HCT116 (cell line): ENCODE measurements at regions not wholly inside any gene's neighbourhood (a gene's known extent, or its start where the extent isn't known, plus 50 kb on each side); places are given as distances from the start of the nearest gene placed in this dataset.

Experiments
- ATAC-seq: fragments of 200-7000 bp; cut with Tn5 transposase; 2 replicates; pipeline ENCODE4 v1.9.1; 2020; ENCODE audit warnings: mild to moderate bottlenecking, moderate library complexity
- BruUV-seq: library from RNA; stranded (reverse); fragments of 400-500 nt; replicated peaks from 2 replicates; lab custom pipeline; 2021; lab: Mats Ljungman, UMichigan
- CTCF ChIA-PET: fragments of 300-600 bp; sonication (Branson Sonifier 250); formaldehyde crosslinking; loops from one replicate; lab custom pipeline; 2021; ENCODE audit warnings: antibody characterized with exemption; lab: Charles Lee
- POLR2A ChIA-PET: fragments of 300-600, 350-600 bp; sonication (Branson Sonifier 250); formaldehyde crosslinking; loops from one replicate; lab custom pipeline; 2021; ENCODE audit warnings: antibody characterized with exemption; lab: Charles Lee
- RAD21 ChIA-PET, 2 experiments: fragments of 300-600 bp; sonication (Branson Sonifier 250); formaldehyde crosslinking; loops; one replicate each; lab custom pipeline; 2023; ENCODE audit warnings: low total read pairs in 2 of 2; ENCODE audit not compliant: uncharacterized antibody in 2 of 2, unreplicated experiment in 2 of 2, low non-redundant PET in 1 of 2; lab: Charles Lee
- DNase-seq: peaks from one replicate; pipeline ENCODE4 v3.0.0-alpha.2; 2010; ENCODE audit warnings: low read depth, low spot score
- H2AFZ ChIP-seq: fragments of 200-600 bp; shearing (Covaris generic), sonication (generic); 2 replicates; pipeline ENCODE4 v1.6.1; 2017; ENCODE audit warnings: low read depth, mixed run types, mixed read lengths, antibody characterized with exemption, low read length; ENCODE audit not compliant: poor library complexity, severe bottlenecking
- H3K27ac ChIP-seq: 2 replicates; pipeline ENCODE4 v1.5.1; 2012; ENCODE audit warnings: low read depth, low read length
- H3K27me3 ChIP-seq: fragments of 200-600 bp; sonication (generic); 2 replicates; pipeline ENCODE4 v1.6.1; 2016; ENCODE audit warnings: mixed run types, low read length, mixed read lengths; ENCODE audit not compliant: insufficient read depth
- H3K36me3 ChIP-seq, 2 experiments: fragments of 200-500 bp in 1 of 2; fragments of 200-600 bp in 1 of 2; sonication (Bioruptor generic) in 1 of 2; sonication (generic) in 1 of 2; 2 replicates each; pipeline versions ENCODE4 v1.5.1 to v1.6.1; 2014 to 2016; ENCODE audit warnings: low read length in 2 of 2, inconsistent platforms in 1 of 2, mixed read lengths in 1 of 2, mixed run types in 1 of 2; ENCODE audit not compliant: insufficient read depth in 2 of 2, control insufficient read depth in 1 of 2
- H3K4me1 ChIP-seq, 2 experiments: fragments of 200-600 bp in 1 of 2; sonication (generic) in 1 of 2; 2 replicates each; pipeline versions ENCODE4 v1.5.1 to v1.6.1; 2012 to 2017; ENCODE audit warnings: low read length in 2 of 2, inconsistent platforms in 1 of 2, mild to moderate bottlenecking in 1 of 2, mixed read lengths in 1 of 2, mixed run types in 1 of 2, moderate library complexity in 1 of 2; ENCODE audit not compliant: insufficient read depth in 2 of 2, control insufficient read depth in 1 of 2
- H3K4me2 ChIP-seq: fragments of 200-600 bp; sonication (generic); 2 replicates; pipeline ENCODE4 v1.6.1; 2017; ENCODE audit warnings: mixed run types, low read length, mixed read lengths
- H3K4me3 ChIP-seq, 2 experiments: fragments of 200-600 bp in 1 of 2; sonication (generic) in 1 of 2; replicated peaks in 1 of 2; 2 replicates each; pipeline ENCODE4 v1.5.1; 2011 to 2016; ENCODE audit warnings: low read length in 2 of 2, control low read depth in 1 of 2, low read depth in 1 of 2, mild to moderate bottlenecking in 1 of 2, mixed read lengths in 1 of 2, mixed run types in 1 of 2
- H3K79me2 ChIP-seq: fragments of 200-600 bp; sonication (generic); 2 replicates; pipeline ENCODE4 v1.6.1; 2017; ENCODE audit warnings: mild to moderate bottlenecking, mixed run types, low read length, moderate library complexity, mixed read lengths; ENCODE audit not compliant: insufficient read depth
- H3K9ac ChIP-seq: fragments of 200-600 bp; sonication (generic); 2 replicates; pipeline ENCODE4 v1.6.1; 2016; ENCODE audit warnings: low read length, mixed read lengths
- H3K9me2 ChIP-seq: fragments of 200-600 bp; sonication (generic), shearing (Covaris generic); 2 replicates; pipeline ENCODE4 v1.6.1; 2017; ENCODE audit warnings: mixed run types, mild to moderate bottlenecking, moderate library complexity; ENCODE audit not compliant: insufficient read depth
- H3K9me3 ChIP-seq, 2 experiments: fragments of 200-500 bp in 1 of 2; fragments of 200-600 bp in 1 of 2; sonication (Bioruptor generic) in 1 of 2; sonication (generic) in 1 of 2; 2 replicates each; pipeline ENCODE4 v1.6.1; 2014 to 2017; ENCODE audit warnings: low read length in 2 of 2, mixed read lengths in 2 of 2, inconsistent platforms in 1 of 2, low read depth in 1 of 2, mild to moderate bottlenecking in 1 of 2, mixed run types in 1 of 2, moderate library complexity in 1 of 2; ENCODE audit not compliant: control insufficient read depth in 1 of 2, insufficient read depth in 1 of 2
- H4K20me1 ChIP-seq: fragments of 200-600 bp; sonication (generic), shearing (Covaris generic); 2 replicates; pipeline ENCODE4 v1.6.1; 2017; ENCODE audit warnings: mixed run types, mild to moderate bottlenecking, moderate library complexity; ENCODE audit not compliant: insufficient read depth
- CBX3 ChIP-seq: IDR thresholded peaks from 2 replicates; pipeline ENCODE4 v1.6.1; 2012; ENCODE audit warnings: low read depth
- CEBPB ChIP-seq: IDR thresholded peaks from 2 replicates; pipeline ENCODE4 v1.6.1; 2012; ENCODE audit warnings: low read depth
- CTCF ChIP-seq, 3 experiments: fragments of 200-600 bp in 1 of 3; sonication (generic) in 1 of 3; IDR thresholded peaks in 2 of 3; conservative IDR thresholded peaks in 1 of 3; 2 replicates each; pipeline ENCODE4 v1.5.1; 2012 to 2017; ENCODE audit warnings: low read depth in 2 of 3, low read length in 2 of 3, antibody characterized with exemption in 1 of 3, borderline replicate concordance in 1 of 3, control low read depth in 1 of 3, mild to moderate bottlenecking in 1 of 3, mixed read lengths in 1 of 3, mixed run types in 1 of 3, moderate library complexity in 1 of 3; ENCODE audit not compliant: insufficient read depth in 1 of 3
- EGR1 ChIP-seq: IDR thresholded peaks from 2 replicates; pipeline ENCODE4 v1.6.1; 2012; ENCODE audit warnings: low read depth
- EZH2 ChIP-seq: fragments of 200-600 bp; sonication (generic); IDR thresholded peaks from 2 replicates; pipeline ENCODE4 v1.6.1; 2017; ENCODE audit warnings: antibody characterized with exemption, mixed run types
- FOSL1 ChIP-seq: IDR thresholded peaks from 2 replicates; pipeline ENCODE4 v1.6.1; 2012; ENCODE audit warnings: low read depth
- JUND ChIP-seq: IDR thresholded peaks from 2 replicates; pipeline ENCODE4 v1.6.1; 2012
- POLR2A ChIP-seq: IDR thresholded peaks from 2 replicates; pipeline ENCODE4 v1.7.0; 2011; ENCODE audit warnings: borderline replicate concordance; ENCODE audit not compliant: insufficient read depth, insufficient read length; ENCODE audit errors: extremely low read depth
- TCF7L2 ChIP-seq: IDR thresholded peaks from 2 replicates; pipeline ENCODE4 v1.7.0; 2011; ENCODE audit warnings: borderline replicate concordance, inconsistent platforms; ENCODE audit not compliant: insufficient read depth, insufficient read length; ENCODE audit errors: extremely low read depth
- YY1 ChIP-seq: IDR thresholded peaks from 2 replicates; pipeline ENCODE4 v1.6.1; 2011; ENCODE audit warnings: low read length, low read depth, moderate library complexity, mild to moderate bottlenecking; ENCODE audit not compliant: insufficient replicate concordance; ENCODE audit errors: extremely low read depth
- ZFX ChIP-seq: fragments of 450-650 bp; IDR thresholded peaks from 2 replicates; pipeline ENCODE4 v1.6.1; 2017
- intact Hi-C: fragments of 100-400 bp; cut with micrococcal nuclease; formaldehyde crosslinking; loops from 2 replicates; pipeline ENCODE4 v1.10.0; 2022

- TF ChIP-seq CBX3: no peak
- TF ChIP-seq YY1: no peak
- TF ChIP-seq TCF7L2: no peak
- no peak for TF ChIP-seq CTCF (IDR thresholded peaks at IDR 0.05 in 2 of 3, conservative IDR thresholded peaks at IDR 0.05 in 1 of 3; ENCODE audit: borderline replicate concordance in 1 of 3, insufficient read depth in 1 of 3, low read depth in 2 of 3, low read length in 2 of 3)
- no peak for TF ChIP-seq FOSL1
- no peak for TF ChIP-seq POLR2A
- no peak for TF ChIP-seq CEBPB
- no peak for TF ChIP-seq EZH2
- TF ChIP-seq JUND: no peak
- TF ChIP-seq EGR1: no peak
- no peak for TF ChIP-seq ZFX
- CTCF ChIA-PET: no interaction called here
- ATAC-seq: no peak
These were observed 401.3 kb downstream of the BRINP1 start for GRCh38 chr9:118967901-118968300.

More at GRCh38 chr9:118967901-118968300, 401.3 kb downstream of the BRINP1 start:
- Histone ChIP-seq H3K27ac (no peak overlapping the region), H3K9ac (no peak overlapping the region), H3K4me3 (no peak overlapping the region), H3K36me3 (no peaks in the 10 kb centered on the region), H3K27me3 (no peaks in the 10 kb centered on the region), H3K4me2 (no peak overlapping the region), H3K9me2 (no peaks in the 10 kb centered on the region), H3K9me3 (peaks cover 4 to 36% of the 10 kb centered on the region in 2 experiments; a peak in 2 of 4 replicates), H3K4me1 (no peaks in the 10 kb centered on the region), H3K79me2 (no peaks in the 10 kb centered on the region), H2AFZ (no peak overlapping the region), H4K20me1 (no peaks in the 10 kb centered on the region)
- BruUV-seq: no TSS peak
- ChIA-PET POLR2A (no interaction called here), RAD21 (no interaction called here)
- intact Hi-C loops: no loop called here
- no peak for DNase-seq
